WTC11 (cell line): ENCODE measurements at regions not wholly inside any gene's neighbourhood (a gene's known extent, or its start where the extent isn't known, plus 50 kb on each side); places are given as distances from the start of the nearest gene placed in this dataset.

Experiments used
- ATAC-seq: fragments of 200-7000 bp; cut with Tn5 transposase; 2 replicates; pipeline ENCODE4 v1.10.0; 2021; ENCODE audit warnings: mild to moderate bottlenecking, moderate library complexity
- CTCF ChIA-PET: fragments of 300-600 bp; sonication (Branson Sonifier 250); formaldehyde crosslinking; loops from one replicate; lab custom pipeline; 2021; ENCODE audit warnings: antibody characterized with exemption; lab: Charles Lee
- POLR2A ChIA-PET: fragments of 350-600 bp; sonication (Branson Sonifier 250); formaldehyde crosslinking; loops from one replicate; lab custom pipeline; 2021; ENCODE audit warnings: antibody characterized with exemption; lab: Charles Lee
- DNase-seq: peaks from one replicate; pipeline ENCODE4 v3.0.0; 2021; ENCODE audit warnings: low spot score
- H3K27ac Mint-ChIP-seq: 2 replicates; pipeline ENCODE4 v1.8.0; 2021; ENCODE audit warnings: mixed read lengths
- H3K27me3 Mint-ChIP-seq: 2 replicates; pipeline ENCODE4 v1.8.0; 2021; ENCODE audit warnings: low read depth, mild to moderate bottlenecking, moderate library complexity, mixed read lengths
- H3K36me3 Mint-ChIP-seq: 2 replicates; pipeline ENCODE4 v1.8.0; 2021; ENCODE audit warnings: mixed read lengths
- H3K4me1 Mint-ChIP-seq: 2 replicates; pipeline ENCODE4 v1.8.0; 2022; ENCODE audit warnings: mixed read lengths
- H3K4me3 Mint-ChIP-seq: 2 replicates; pipeline ENCODE4 v1.8.0; 2021; ENCODE audit warnings: mild to moderate bottlenecking, moderate library complexity, mixed read lengths
- H3K9me3 Mint-ChIP-seq: 2 replicates; pipeline ENCODE4 v1.8.0; 2021; ENCODE audit warnings: mixed read lengths
- ARID4B ChIP-seq: sonication (generic); formaldehyde crosslinking; IDR thresholded peaks from 2 replicates; pipeline ENCODE4 v1.8.0; 2023; ENCODE audit warnings: missing genetic modification reagents, mild to moderate bottlenecking, borderline replicate concordance
- ATF1 ChIP-seq: sonication (generic); formaldehyde crosslinking; IDR thresholded peaks from 2 replicates; pipeline ENCODE4 v1.8.1; 2023; ENCODE audit warnings: mild to moderate bottlenecking, moderate library complexity, missing genetic modification reagents
- CREB1 ChIP-seq: sonication (generic); formaldehyde crosslinking; IDR thresholded peaks from 2 replicates; pipeline ENCODE4 v1.8.0; 2023; ENCODE audit warnings: mild to moderate bottlenecking, missing genetic modification reagents
- CREM ChIP-seq: sonication (generic); formaldehyde crosslinking; IDR thresholded peaks from 2 replicates; pipeline ENCODE4 v1.8.1; 2022; ENCODE audit warnings: mild to moderate bottlenecking, missing genetic modification reagents, moderate library complexity
- ESRRA ChIP-seq: sonication (generic); formaldehyde crosslinking; IDR thresholded peaks from 2 replicates; pipeline ENCODE4 v1.8.1; 2022; ENCODE audit warnings: mild to moderate bottlenecking, missing genetic modification reagents, borderline replicate concordance
- ETV6 ChIP-seq: sonication (generic); formaldehyde crosslinking; IDR thresholded peaks from 2 replicates; pipeline ENCODE4 v1.8.1; 2022; ENCODE audit warnings: mild to moderate bottlenecking, missing genetic modification reagents
- FOXK1 ChIP-seq: sonication (generic); formaldehyde crosslinking; IDR thresholded peaks from 2 replicates; pipeline ENCODE4 v1.8.0; 2022; ENCODE audit warnings: mild to moderate bottlenecking, moderate library complexity, missing genetic modification reagents
- GABPB1 ChIP-seq: sonication (generic); formaldehyde crosslinking; IDR thresholded peaks from 2 replicates; pipeline ENCODE4 v1.8.1; 2023; ENCODE audit warnings: mild to moderate bottlenecking, missing genetic modification reagents
- GTF2I ChIP-seq: fragments of 250-450 bp; sonication (Bioruptor Pico); conservative IDR thresholded peaks from 2 replicates; pipeline ENCODE4 v1.4.0; 2021; ENCODE audit warnings: mild to moderate bottlenecking
- IRF2 ChIP-seq: sonication (generic); formaldehyde crosslinking; IDR thresholded peaks from 2 replicates; pipeline ENCODE4 v1.8.0; 2022; ENCODE audit warnings: low read depth, missing genetic modification reagents, borderline replicate concordance
- JUN ChIP-seq: sonication (generic); formaldehyde crosslinking; IDR thresholded peaks from 2 replicates; pipeline ENCODE4 v1.8.0; 2023; ENCODE audit warnings: mild to moderate bottlenecking, missing genetic modification reagents
- MXD4 ChIP-seq: fragments of 250-450 bp; sonication (Bioruptor Pico); IDR thresholded peaks from 2 replicates; pipeline ENCODE4 v1.8.0; 2021; ENCODE audit warnings: mild to moderate bottlenecking, moderate library complexity, borderline replicate concordance
- NFYB ChIP-seq: sonication (generic); formaldehyde crosslinking; conservative IDR thresholded peaks from 2 replicates; pipeline ENCODE4 v1.8.0; 2022; ENCODE audit warnings: low read depth, missing genetic modification reagents
- NR3C1 ChIP-seq: sonication (generic); formaldehyde crosslinking; conservative IDR thresholded peaks from 2 replicates; pipeline ENCODE4 v1.8.1; 2023; ENCODE audit warnings: low read depth, mild to moderate bottlenecking, missing genetic modification reagents
- SMAD4 ChIP-seq: sonication (generic); formaldehyde crosslinking; IDR thresholded peaks from 2 replicates; pipeline ENCODE4 v1.8.0; 2022; ENCODE audit warnings: mild to moderate bottlenecking, missing genetic modification reagents
- SOX15 ChIP-seq: fragments of 250-450 bp; sonication (Bioruptor Pico); IDR thresholded peaks from 2 replicates; pipeline ENCODE4 v1.9.0; 2021; ENCODE audit warnings: mild to moderate bottlenecking
- SP1 ChIP-seq: sonication (generic); formaldehyde crosslinking; conservative IDR thresholded peaks from 2 replicates; pipeline ENCODE4 v1.8.1; 2022; ENCODE audit warnings: missing genetic modification reagents
- ZNF281 ChIP-seq: sonication (generic); formaldehyde crosslinking; IDR thresholded peaks from 2 replicates; pipeline ENCODE4 v1.8.0; 2023; ENCODE audit warnings: mild to moderate bottlenecking, missing genetic modification reagents
- TF ChIP-seq, protein P1 (sequence below): sonication (generic); formaldehyde crosslinking; IDR thresholded peaks from 2 replicates; pipeline ENCODE4 v1.8.1; 2023; ENCODE audit warnings: mild to moderate bottlenecking, missing genetic modification reagents, moderate library complexity
- TF ChIP-seq, protein P2 (sequence below): sonication (generic); formaldehyde crosslinking; IDR thresholded peaks from 2 replicates; pipeline ENCODE4 v1.8.1; 2023; ENCODE audit warnings: mild to moderate bottlenecking, missing genetic modification reagents, moderate library complexity

GRCh38 chr2:67258831-67259230, 138.3 kb upstream of the ETAA1 start:
- H3K27ac Mint-ChIP-seq, result no peak overlapping the region
- DNase-seq (no peak), ATAC-seq (no peak)
- peaks cover 5% of the 10 kb centered on the region; the same call in 1 of the 2 replicates for H3K9me3 Mint-ChIP-seq
- TF ChIP-seq ETV6 (CRISPR knock-in tag) (no peak), GABPB1 (CRISPR knock-in tag) (no peak), FOXK1 (CRISPR knock-in tag) (no peak), ATF1 (CRISPR knock-in tag) (no peak), ESRRA (CRISPR knock-in tag) (no peak), NR3C1 (CRISPR knock-in tag) (no peak), SOX15 (CRISPR knock-in tag) (no peak), CREM (CRISPR knock-in tag) (no peak), ZNF281 (no peak), GTF2I (no peak), JUN (CRISPR knock-in tag) (no peak), MXD4 (CRISPR knock-in tag) (no peak), IRF2 (CRISPR knock-in tag) (no peak), CREB1 (CRISPR knock-in tag) (no peak), SP1 (CRISPR knock-in tag) (no peak), ARID4B (CRISPR knock-in tag) (no peak), NFYB (CRISPR knock-in tag) (no peak), SMAD4 (no peak)
- TF ChIP-seq, protein P1, sequence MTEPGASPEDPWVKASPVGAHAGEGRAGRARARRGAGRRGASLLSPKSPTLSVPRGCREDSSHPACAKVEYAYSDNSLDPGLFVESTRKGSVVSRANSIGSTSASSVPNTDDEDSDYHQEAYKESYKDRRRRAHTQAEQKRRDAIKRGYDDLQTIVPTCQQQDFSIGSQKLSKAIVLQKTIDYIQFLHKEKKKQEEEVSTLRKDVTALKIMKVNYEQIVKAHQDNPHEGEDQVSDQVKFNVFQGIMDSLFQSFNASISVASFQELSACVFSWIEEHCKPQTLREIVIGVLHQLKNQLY (CRISPR knock-in tag), result no peak
- TF ChIP-seq, protein P2, sequence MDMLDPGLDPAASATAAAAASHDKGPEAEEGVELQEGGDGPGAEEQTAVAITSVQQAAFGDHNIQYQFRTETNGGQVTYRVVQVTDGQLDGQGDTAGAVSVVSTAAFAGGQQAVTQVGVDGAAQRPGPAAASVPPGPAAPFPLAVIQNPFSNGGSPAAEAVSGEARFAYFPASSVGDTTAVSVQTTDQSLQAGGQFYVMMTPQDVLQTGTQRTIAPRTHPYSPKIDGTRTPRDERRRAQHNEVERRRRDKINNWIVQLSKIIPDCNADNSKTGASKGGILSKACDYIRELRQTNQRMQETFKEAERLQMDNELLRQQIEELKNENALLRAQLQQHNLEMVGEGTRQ (CRISPR knock-in tag), result no peak
- H3K27me3 Mint-ChIP-seq, result no peaks in the 10 kb centered on the region
- no peak overlapping the region for H3K4me3 Mint-ChIP-seq
- ChIA-PET POLR2A (no interaction called here), CTCF (no interaction called here)
- H3K4me1 Mint-ChIP-seq, result no peaks in the 10 kb centered on the region
- H3K36me3 Mint-ChIP-seq, result no peaks in the 10 kb centered on the region
